ENCODE measurements at regions not wholly inside any gene's neighbourhood (a gene's known extent, or its start where the extent isn't known, plus 50 kb on each side); places are given as distances from the start of the nearest gene placed in this dataset.
"Not testable (repeated sequence)": the region's sequence is repeated elsewhere in the genome, so short reads cannot be mapped to it uniquely, and the experiment has no call there.

DNA sequence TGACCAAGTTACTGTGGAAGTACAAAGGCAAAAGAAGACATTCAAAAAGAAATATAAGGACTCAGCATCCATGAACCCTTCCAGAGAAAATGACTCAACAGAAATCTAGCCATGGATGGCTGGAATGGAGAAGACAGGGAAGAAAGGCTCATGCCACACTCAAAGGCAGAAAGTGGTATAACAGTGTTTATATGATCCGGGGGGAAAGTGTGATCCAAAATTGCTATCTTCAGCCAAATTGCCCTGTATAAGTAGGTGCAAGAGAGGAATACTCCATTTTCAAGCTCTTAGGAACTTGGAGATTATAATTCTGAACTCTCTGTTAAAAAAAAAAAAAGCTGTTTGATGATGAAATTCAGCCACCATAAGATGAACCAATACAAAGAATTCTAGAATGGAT is 81.8 kb upstream of the TENM4 start:
- H3K27ac Mint-ChIP-seq = no peak overlapping the region
- no peak for DNase-seq (ENCODE audit: low spot score)
- H3K9me3 Mint-ChIP-seq = no peaks in the 10 kb centered on the region
- H3K27me3 Mint-ChIP-seq (ENCODE audit: low read depth) = no peaks in the 10 kb centered on the region
- H3K4me1 Mint-ChIP-seq (ENCODE audit: low read depth) = no peaks in the 10 kb centered on the region
- no peak overlapping the region for H3K4me3 Mint-ChIP-seq
- no peaks in the 10 kb centered on the region for H3K36me3 Mint-ChIP-seq (ENCODE audit: low read depth)

DNA sequence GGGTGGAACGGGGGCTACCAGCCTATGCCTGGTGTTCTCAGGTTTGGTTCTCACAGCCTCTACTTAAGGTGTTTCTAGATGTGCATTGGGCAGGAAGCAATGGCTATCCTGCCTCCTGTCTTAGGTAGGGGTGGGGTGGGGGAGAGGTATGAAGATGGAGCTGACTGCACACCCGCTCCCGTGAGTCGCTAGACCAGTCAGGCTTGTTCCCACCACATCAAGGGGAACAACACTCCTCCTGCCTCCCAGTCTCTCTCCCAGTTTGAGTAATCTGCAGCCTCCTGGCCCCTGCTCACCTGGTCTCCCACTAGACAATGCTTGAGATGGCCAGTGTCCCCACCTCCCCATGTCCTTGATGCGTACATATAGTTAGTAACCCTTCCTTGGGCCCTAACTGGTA is 79.3 kb upstream of the TENM4 start:
- H3K27me3 Mint-ChIP-seq (ENCODE audit: low read depth) = no peaks in the 10 kb centered on the region
- no peaks in the 10 kb centered on the region for H3K36me3 Mint-ChIP-seq (ENCODE audit: low read depth)
- H3K27ac Mint-ChIP-seq = no peak overlapping the region
- H3K4me3 Mint-ChIP-seq = no peak overlapping the region
- no peak for DNase-seq (ENCODE audit: low spot score)
- H3K9me3 Mint-ChIP-seq = no peaks in the 10 kb centered on the region
- H3K4me1 Mint-ChIP-seq (ENCODE audit: low read depth) = no peaks in the 10 kb centered on the region

DNA sequence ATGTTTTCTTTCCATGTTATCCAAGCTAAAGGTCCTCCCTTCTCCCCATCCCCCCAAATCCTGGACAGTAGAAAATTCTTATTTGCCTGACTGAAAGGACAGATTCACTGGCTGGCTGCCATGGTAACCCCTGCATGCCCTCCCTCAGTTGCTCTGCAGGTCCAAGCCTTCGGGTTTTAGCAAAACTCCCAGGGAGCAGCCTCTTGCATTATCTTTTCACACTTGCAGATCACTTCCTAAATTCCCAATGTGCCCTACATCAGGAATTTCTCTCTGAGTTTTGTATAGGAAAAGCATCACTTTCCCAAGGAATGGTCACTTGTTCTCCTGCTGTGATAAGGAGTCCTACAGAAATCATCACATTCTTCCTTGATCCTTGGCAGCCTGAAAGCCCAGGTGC is 75.0 kb upstream of the TENM4 start:
- no peak overlapping the region for H3K27ac Mint-ChIP-seq
- DNase-seq (ENCODE audit: low spot score) = no peak

DNA sequence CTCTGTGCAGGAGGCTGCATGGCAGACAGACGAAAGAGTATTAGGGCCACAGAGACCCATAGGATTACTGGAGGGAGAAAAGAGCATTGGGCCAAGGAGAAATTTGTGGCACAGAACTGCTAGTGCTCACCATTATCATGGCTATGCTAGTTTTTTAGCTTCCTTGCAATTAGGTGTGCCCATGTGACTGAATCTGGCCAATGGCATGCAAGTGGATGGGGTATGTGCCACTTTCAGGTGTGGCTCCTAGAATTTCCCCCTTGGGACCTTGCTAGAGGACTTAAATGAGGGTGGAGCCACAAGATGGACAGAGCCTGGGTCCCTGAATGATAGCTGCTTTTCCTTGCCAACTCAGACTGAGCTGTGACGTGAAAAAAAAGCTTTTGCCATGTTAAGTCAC is 73.9 kb upstream of the TENM4 start:
- no peak overlapping the region for H3K27ac Mint-ChIP-seq
- no peaks in the 10 kb centered on the region for H3K27me3 Mint-ChIP-seq (ENCODE audit: low read depth)
- H3K36me3 Mint-ChIP-seq (ENCODE audit: low read depth) = no peaks in the 10 kb centered on the region
- no peak overlapping the region for H3K4me3 Mint-ChIP-seq
- H3K4me1 Mint-ChIP-seq (ENCODE audit: low read depth) = no peaks in the 10 kb centered on the region
- no peaks in the 10 kb centered on the region for H3K9me3 Mint-ChIP-seq
- DNase-seq (ENCODE audit: low spot score) = no peak

More for the DNA sequence above, 75.0 kb upstream of the TENM4 start:
- H3K36me3 Mint-ChIP-seq (ENCODE audit: low read depth) = no peaks in the 10 kb centered on the region
- H3K27me3 Mint-ChIP-seq (ENCODE audit: low read depth) = no peaks in the 10 kb centered on the region
- no peaks in the 10 kb centered on the region for H3K9me3 Mint-ChIP-seq
- no peak overlapping the region for H3K4me3 Mint-ChIP-seq
- no peaks in the 10 kb centered on the region for H3K4me1 Mint-ChIP-seq (ENCODE audit: low read depth)

DNA sequence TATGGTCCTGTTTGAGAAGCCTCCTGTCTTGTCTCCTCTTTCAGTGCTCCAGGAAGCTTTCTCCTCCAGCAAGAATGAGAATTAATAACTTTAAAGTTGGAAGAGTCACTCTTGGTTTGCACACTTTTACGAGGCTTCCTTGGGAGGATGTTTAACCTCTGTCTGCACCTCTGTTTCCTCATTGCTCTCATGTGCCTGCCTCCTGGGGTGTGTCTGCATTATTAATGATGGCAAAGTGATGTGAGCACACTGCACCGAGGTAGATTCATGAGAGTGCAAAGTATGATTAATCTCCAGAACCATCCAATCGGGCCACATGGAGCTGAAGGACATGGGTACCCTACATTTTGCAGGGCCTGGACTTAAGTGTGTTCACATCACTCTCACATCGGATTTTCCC is 73.5 kb upstream of the TENM4 start:
- DNase-seq (ENCODE audit: low spot score) = no peak
- no peak overlapping the region for H3K4me3 Mint-ChIP-seq
- no peaks in the 10 kb centered on the region for H3K4me1 Mint-ChIP-seq (ENCODE audit: low read depth)
- no peaks in the 10 kb centered on the region for H3K9me3 Mint-ChIP-seq
- no peaks in the 10 kb centered on the region for H3K27me3 Mint-ChIP-seq (ENCODE audit: low read depth)
- no peak overlapping the region for H3K27ac Mint-ChIP-seq
- H3K36me3 Mint-ChIP-seq (ENCODE audit: low read depth) = no peaks in the 10 kb centered on the region

DNA sequence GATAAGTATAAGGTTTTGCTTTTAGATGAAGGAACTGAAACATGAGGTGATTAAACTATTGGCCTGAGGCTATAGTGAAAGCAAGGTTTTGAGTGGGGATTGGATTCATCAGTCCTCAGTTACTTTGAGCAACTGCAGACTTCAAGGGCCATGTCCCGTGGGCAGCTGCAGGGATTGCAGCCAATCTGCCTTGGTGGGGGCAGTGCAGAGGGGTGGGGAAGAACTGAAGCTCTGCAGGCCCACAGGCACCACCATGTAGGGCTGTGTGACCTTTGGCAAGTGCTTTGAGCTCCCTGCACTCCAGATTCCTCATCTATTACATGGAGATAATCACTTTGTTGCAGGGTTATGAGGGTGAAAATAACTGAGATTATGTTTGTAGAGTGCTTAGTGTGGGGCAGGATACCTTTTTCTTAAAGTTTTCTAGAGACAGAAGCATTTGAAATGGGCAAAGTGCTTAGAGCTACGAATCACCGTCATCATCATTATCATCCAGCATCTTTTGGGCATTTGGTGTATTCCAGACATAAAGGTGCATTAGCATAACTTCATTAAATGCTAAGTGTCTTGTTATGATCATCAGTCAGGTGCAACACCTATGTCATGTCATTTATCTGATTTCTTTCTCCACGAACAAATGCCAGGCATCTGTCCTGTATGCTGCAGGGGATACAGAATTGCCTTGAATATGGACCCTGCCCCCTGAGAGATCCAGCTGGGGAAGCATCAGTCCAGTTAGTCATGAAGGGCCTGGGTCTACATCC is 72.1 kb upstream of the TENM4 start:
- H3K4me3 Mint-ChIP-seq = no peak overlapping the region
- no peaks in the 10 kb centered on the region for H3K4me1 Mint-ChIP-seq (ENCODE audit: low read depth)
- H3K27ac Mint-ChIP-seq = no peak overlapping the region
- no peaks in the 10 kb centered on the region for H3K27me3 Mint-ChIP-seq (ENCODE audit: low read depth)
- DNase-seq (ENCODE audit: low spot score) = no peak
- no peaks in the 10 kb centered on the region for H3K9me3 Mint-ChIP-seq
- no peaks in the 10 kb centered on the region for H3K36me3 Mint-ChIP-seq (ENCODE audit: low read depth)

DNA sequence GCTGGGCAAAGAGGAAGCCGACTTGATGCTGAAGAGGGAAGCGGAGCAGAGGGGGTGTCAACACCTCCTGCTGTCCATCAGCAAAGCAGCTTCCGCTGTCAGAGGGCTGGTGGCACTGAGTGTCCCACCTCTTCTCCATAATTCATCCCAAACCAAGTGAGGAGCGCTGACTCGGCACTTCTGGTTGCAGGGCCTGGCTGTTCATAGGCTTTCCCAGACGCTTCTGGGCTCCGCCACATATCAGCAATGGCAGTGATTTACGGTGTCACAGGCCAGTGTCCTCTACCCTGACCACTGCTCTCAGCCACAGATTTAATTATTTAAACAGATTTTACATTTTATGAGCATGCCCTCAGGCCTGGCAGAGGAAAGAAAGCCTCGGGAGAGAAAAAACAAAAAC is 70.1 kb upstream of the TENM4 start:
- Mint-ChIP-seq H3K27me3 (ENCODE audit: low read depth) (no peaks in the 10 kb centered on the region), H3K9me3 (no peaks in the 10 kb centered on the region), H3K4me1 (ENCODE audit: low read depth) (no peaks in the 10 kb centered on the region), H3K27ac (no peak overlapping the region), H3K4me3 (no peak overlapping the region), H3K36me3 (ENCODE audit: low read depth) (no peaks in the 10 kb centered on the region)
- no peak for DNase-seq (ENCODE audit: low spot score)

DNA sequence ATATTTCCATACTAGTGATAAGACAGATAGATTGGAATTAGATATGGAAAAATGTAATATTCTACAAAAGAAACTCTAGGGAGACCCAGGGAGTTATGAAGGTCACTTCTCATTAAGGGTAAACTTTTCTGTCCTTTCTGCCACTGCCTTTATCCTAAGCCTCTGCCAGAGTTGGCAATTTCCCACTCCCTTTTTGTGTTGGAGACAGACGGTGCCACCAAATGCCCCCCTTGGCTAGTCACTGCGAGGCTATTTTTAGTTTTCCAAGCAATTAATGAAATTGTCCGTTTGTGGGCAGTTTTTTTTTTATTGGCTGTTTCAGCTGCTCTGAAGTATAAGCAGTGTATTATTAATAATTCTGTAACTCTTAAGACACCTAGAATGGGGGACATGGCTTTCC is 67.6 kb upstream of the TENM4 start:
- Mint-ChIP-seq H3K36me3 (ENCODE audit: low read depth) (no peaks in the 10 kb centered on the region), H3K4me3 (no peak overlapping the region), H3K4me1 (ENCODE audit: low read depth) (no peaks in the 10 kb centered on the region), H3K9me3 (no peaks in the 10 kb centered on the region), H3K27ac (no peak overlapping the region), H3K27me3 (ENCODE audit: low read depth) (no peaks in the 10 kb centered on the region)
- DNase-seq (ENCODE audit: low spot score) = no peak

DNA sequence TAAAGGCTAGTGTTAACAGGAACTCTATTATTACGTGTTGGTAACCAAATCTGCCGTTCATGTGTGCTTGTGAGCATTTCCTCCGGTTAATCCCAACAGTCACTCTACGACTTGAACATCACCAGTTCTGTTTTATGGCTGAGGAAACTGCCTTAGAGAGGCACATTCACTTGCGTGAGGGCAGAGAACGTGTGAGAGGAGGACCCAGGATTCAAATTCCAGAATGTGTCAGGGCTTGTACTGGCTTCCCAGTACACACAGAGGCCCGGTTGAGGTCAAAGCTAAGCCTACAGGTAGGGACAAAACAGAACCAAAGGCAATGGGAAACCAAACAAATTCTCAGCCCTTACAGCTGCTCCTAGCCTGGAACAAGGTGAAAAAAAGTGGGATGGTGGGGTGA is 66.9 kb upstream of the TENM4 start:
- no peak for DNase-seq (ENCODE audit: low spot score)
- H3K9me3 Mint-ChIP-seq = no peaks in the 10 kb centered on the region
- H3K4me1 Mint-ChIP-seq (ENCODE audit: low read depth) = no peaks in the 10 kb centered on the region
- H3K27me3 Mint-ChIP-seq (ENCODE audit: low read depth) = no peaks in the 10 kb centered on the region
- H3K36me3 Mint-ChIP-seq (ENCODE audit: low read depth) = no peaks in the 10 kb centered on the region
- H3K4me3 Mint-ChIP-seq = no peak overlapping the region
- H3K27ac Mint-ChIP-seq = no peak overlapping the region

DNA sequence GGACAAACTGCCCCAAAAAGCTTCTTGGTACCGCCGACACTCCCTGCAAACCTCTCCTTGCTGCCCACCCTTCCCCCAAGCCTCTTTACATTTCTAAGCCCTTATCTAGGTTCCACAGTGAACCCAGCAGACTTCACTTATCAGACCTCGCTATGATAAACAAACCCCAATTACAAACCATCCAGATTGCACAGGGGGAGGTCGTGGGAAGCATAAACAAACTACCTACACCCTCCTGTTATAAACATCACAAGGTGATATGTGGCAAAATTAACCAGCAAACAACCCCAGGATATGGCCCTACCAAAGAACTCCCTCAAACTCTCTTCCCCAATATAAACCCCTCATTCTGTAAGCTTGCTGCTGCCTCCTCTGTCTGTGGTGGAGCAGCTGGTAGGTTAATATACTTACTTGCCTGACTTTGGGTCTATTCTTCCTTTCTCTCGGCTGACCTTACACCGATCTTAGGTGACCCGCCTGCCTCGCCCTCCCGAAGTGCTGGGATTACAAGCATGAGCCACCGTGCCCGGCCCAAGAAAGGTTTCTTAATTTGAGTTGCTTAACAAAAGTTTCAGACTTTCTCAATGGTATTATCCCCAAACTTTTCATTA is 66.0 kb upstream of the TENM4 start:
- H3K4me1 Mint-ChIP-seq (ENCODE audit: low read depth) = no peaks in the 10 kb centered on the region
- H3K4me3 Mint-ChIP-seq = no peak overlapping the region
- no peaks in the 10 kb centered on the region for H3K27me3 Mint-ChIP-seq (ENCODE audit: low read depth)
- H3K27ac Mint-ChIP-seq = no peak overlapping the region
- H3K9me3 Mint-ChIP-seq = no peaks in the 10 kb centered on the region
- no peaks in the 10 kb centered on the region for H3K36me3 Mint-ChIP-seq (ENCODE audit: low read depth)
- no peak for DNase-seq (ENCODE audit: low spot score)

DNA sequence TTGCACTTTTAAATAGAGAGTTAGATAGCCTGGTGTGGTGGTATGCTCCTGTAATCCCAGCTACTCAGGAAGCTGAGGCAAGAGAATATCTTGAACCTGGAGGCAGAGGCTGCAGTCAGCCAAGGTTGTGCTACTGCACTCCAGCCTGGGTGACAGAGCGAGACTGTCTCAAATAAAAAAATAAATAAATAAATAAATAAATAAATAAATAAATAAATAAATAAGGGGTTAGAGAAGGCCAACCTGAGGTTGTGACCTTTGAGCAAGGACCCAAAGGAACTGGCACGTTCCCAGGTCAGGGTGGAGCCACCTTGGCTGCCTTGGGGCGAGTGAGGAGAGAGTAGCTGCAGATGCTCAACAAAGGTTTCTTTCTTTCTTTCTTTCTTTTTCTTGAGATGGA is 65.3 kb upstream of the TENM4 start:
- no peak overlapping the region for H3K4me3 Mint-ChIP-seq
- no peaks in the 10 kb centered on the region for H3K4me1 Mint-ChIP-seq (ENCODE audit: low read depth)
- H3K9me3 Mint-ChIP-seq = no peaks in the 10 kb centered on the region
- H3K36me3 Mint-ChIP-seq (ENCODE audit: low read depth) = no peaks in the 10 kb centered on the region
- DNase-seq (ENCODE audit: low spot score) = no peak
- H3K27ac Mint-ChIP-seq = no peak overlapping the region
- H3K27me3 Mint-ChIP-seq (ENCODE audit: low read depth) = no peaks in the 10 kb centered on the region

DNA sequence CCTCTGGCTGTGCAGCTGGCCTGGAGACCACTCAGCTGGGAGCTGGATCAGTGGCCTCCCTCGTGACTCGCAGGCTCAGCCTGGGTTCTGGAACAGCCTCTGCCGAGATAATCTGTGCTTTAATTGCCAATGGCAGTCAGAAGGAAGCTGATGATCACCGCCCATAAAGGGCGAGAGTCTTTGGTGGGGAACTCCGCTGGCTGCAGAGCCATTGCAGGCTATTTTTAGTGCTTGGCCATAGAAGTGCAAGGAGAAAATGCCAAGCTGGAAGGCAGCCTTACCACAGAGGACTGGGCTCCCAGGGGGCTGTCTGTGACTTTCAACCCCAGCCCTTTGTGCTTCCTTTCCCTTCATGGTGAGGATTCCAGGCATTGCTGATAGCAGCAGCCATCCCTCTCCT is 62.2 kb upstream of the TENM4 start:
- Mint-ChIP-seq H3K4me3 (no peak overlapping the region), H3K36me3 (ENCODE audit: low read depth) (no peaks in the 10 kb centered on the region)

DNA sequence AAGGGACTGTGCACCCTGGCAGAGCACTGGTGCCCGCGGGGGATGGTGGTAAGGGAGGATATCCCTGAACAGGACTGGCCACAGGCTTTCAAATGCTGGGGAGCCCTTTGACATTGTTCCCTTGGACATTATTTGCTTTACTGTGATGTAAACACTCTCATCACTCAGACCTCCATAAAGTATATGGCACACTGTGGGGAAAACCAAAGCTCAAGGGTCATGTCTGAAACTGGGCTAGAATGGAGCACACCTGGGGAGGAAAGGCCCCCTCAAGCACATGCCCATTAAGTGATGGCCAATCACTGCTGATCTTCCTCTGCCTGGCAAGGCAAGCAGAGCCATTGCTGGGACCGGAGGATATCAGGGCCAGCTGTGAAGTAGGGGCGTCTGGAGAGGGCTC is 60.9 kb upstream of the TENM4 start:
- H3K9me3 Mint-ChIP-seq = no peaks in the 10 kb centered on the region
- H3K4me1 Mint-ChIP-seq (ENCODE audit: low read depth) = no peaks in the 10 kb centered on the region
- no peak overlapping the region for H3K4me3 Mint-ChIP-seq
- no peak overlapping the region for H3K27ac Mint-ChIP-seq
- no peaks in the 10 kb centered on the region for H3K36me3 Mint-ChIP-seq (ENCODE audit: low read depth)
- DNase-seq (ENCODE audit: low spot score) = no peak
- no peaks in the 10 kb centered on the region for H3K27me3 Mint-ChIP-seq (ENCODE audit: low read depth)

More for the DNA sequence above, 62.2 kb upstream of the TENM4 start:
- Mint-ChIP-seq H3K27ac (no peak overlapping the region), H3K27me3 (ENCODE audit: low read depth) (no peaks in the 10 kb centered on the region), H3K4me1 (ENCODE audit: low read depth) (no peaks in the 10 kb centered on the region), H3K9me3 (no peaks in the 10 kb centered on the region)
- no peak for DNase-seq (ENCODE audit: low spot score)

DNA sequence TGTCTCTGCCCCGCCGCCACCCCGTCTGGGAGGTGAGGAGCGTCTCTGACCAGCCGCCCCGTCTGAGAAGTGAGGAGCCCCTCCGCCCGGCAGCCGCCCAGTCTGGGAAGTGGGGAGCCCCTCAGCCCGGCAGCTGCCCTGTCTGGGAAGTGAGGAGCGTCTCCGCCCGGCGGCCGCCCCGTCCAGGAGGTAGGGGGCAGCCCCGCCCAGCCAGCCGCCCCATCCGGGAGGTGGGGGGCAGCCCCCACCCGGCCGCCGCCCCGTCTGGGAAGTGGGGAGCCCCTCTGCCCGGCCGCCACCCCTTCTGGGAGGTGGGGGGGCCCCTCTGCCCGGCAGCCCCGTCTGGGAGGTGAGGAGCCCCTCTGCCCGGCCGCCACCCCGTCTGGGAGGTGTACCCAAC is 59.1 kb upstream of the TENM4 start:
- not testable (repeated sequence) for H3K4me3 Mint-ChIP-seq; H3K36me3 Mint-ChIP-seq (ENCODE audit: low read depth); H3K9me3 Mint-ChIP-seq; H3K4me1 Mint-ChIP-seq (ENCODE audit: low read depth); H3K27me3 Mint-ChIP-seq (ENCODE audit: low read depth); DNase-seq (ENCODE audit: low spot score); H3K27ac Mint-ChIP-seq

DNA sequence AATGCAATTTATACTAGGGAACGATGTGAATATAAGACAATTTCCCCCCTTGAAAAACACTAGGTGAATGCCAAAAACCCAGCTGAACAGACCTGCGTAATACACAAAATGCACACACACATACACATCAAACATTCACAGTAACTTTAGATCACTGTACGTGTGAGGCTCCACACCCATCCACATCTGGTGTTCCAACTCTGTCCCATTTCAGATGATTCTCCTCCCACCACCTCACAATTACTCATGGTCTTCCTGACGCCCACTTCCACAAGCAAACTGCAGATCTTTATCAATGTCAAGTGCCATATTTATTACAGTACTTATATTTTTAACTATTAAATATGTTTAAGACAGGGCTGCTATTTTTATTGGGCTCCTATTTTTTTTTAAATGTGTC is 57.8 kb upstream of the TENM4 start:
- Mint-ChIP-seq H3K27ac (no peak overlapping the region), H3K36me3 (ENCODE audit: low read depth) (no peaks in the 10 kb centered on the region), H3K9me3 (no peaks in the 10 kb centered on the region), H3K4me3 (no peak overlapping the region), H3K4me1 (ENCODE audit: low read depth) (no peaks in the 10 kb centered on the region), H3K27me3 (ENCODE audit: low read depth) (no peaks in the 10 kb centered on the region)
- no peak for DNase-seq (ENCODE audit: low spot score)

Measured in T-helper 2 cell treated with Interferon-gamma antibody and Interleukin-4, amounts not matched to agents 5 μg/mL and 100 μg/mL, for 36 hours (primary cell).